Progenitor cell of endocrine pancreas (in vitro differentiated cells): ENCODE measurements at regions not wholly inside any gene's neighbourhood (a gene's known extent, or its start where the extent isn't known, plus 50 kb on each side); places are given as distances from the start of the nearest gene placed in this dataset.

ENCODE experiments used
- DNase-seq: peaks from one replicate; pipeline ENCODE4 v3.0.0; 2021; ENCODE audit warnings: low spot score; ENCODE audit not compliant: unreplicated experiment
- H3K27ac Mint-ChIP-seq: 2 replicates; pipeline ENCODE4 v1.8.0; 2021; ENCODE audit warnings: mild to moderate bottlenecking, moderate library complexity, mixed read lengths
- H3K27me3 Mint-ChIP-seq: 2 replicates; pipeline ENCODE4 v1.8.0; 2021; ENCODE audit warnings: mixed read lengths
- H3K36me3 Mint-ChIP-seq: 2 replicates; pipeline ENCODE4 v1.8.0; 2022; ENCODE audit warnings: mixed read lengths; ENCODE audit not compliant: insufficient read depth
- H3K4me1 Mint-ChIP-seq: 2 replicates; pipeline ENCODE4 v1.8.0; 2021; ENCODE audit warnings: low read depth, mixed read lengths
- H3K4me3 Mint-ChIP-seq: 2 replicates; pipeline ENCODE4 v1.8.0; 2021; ENCODE audit warnings: low read depth, mild to moderate bottlenecking, moderate library complexity, mixed read lengths
- H3K9me3 Mint-ChIP-seq: 2 replicates; pipeline ENCODE4 v1.8.0; 2021; ENCODE audit warnings: low read depth, mixed read lengths
- TF ChIP-seq, protein P1 (sequence below): fragments of 200-600 bp; sonication (generic); IDR thresholded peaks from one replicate; pipeline ENCODE4 v1.5.0; 2021; ENCODE audit warnings: antibody characterized with exemption, mild to moderate bottlenecking; ENCODE audit not compliant: unreplicated experiment

DNA sequence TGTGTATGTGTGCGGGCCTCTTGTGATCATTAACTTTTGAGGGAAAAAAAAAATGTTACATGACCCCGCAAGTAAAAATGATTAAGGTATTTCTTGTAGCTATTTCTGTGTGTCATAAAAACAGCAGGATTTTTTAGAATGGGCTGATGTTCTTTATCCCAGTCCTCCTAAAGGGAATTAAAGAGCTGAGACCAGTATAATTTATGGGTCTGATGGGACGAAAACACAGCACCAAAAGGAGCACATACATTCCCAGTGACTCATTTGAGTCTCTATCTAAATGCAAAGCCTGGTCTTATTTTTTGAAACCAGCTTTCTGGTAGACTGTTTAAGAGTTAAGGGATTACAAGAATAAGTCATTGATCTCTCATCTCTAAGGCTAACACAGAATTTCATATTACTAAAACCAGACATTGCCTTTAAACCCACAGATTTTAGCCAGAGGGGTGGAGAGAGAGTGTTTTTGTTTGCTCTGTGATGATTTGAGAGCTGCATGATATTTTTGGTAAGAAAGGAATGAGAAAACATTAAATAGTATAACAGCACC lies 342.3 kb upstream of the EPHA4 start:
- TF ChIP-seq, protein P1, sequence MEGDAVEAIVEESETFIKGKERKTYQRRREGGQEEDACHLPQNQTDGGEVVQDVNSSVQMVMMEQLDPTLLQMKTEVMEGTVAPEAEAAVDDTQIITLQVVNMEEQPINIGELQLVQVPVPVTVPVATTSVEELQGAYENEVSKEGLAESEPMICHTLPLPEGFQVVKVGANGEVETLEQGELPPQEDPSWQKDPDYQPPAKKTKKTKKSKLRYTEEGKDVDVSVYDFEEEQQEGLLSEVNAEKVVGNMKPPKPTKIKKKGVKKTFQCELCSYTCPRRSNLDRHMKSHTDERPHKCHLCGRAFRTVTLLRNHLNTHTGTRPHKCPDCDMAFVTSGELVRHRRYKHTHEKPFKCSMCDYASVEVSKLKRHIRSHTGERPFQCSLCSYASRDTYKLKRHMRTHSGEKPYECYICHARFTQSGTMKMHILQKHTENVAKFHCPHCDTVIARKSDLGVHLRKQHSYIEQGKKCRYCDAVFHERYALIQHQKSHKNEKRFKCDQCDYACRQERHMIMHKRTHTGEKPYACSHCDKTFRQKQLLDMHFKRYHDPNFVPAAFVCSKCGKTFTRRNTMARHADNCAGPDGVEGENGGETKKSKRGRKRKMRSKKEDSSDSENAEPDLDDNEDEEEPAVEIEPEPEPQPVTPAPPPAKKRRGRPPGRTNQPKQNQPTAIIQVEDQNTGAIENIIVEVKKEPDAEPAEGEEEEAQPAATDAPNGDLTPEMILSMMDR = no peak
- DNase-seq = no peak
- H3K4me3 Mint-ChIP-seq = no peak overlapping the region
- H3K9me3 Mint-ChIP-seq = no peaks in the 10 kb centered on the region
- no peak overlapping the region for H3K27ac Mint-ChIP-seq
- H3K27me3 Mint-ChIP-seq = no peaks in the 10 kb centered on the region
- no peaks in the 10 kb centered on the region for H3K36me3 Mint-ChIP-seq
- peaks cover 6% of the 10 kb centered on the region for H3K4me1 Mint-ChIP-seq

DNA sequence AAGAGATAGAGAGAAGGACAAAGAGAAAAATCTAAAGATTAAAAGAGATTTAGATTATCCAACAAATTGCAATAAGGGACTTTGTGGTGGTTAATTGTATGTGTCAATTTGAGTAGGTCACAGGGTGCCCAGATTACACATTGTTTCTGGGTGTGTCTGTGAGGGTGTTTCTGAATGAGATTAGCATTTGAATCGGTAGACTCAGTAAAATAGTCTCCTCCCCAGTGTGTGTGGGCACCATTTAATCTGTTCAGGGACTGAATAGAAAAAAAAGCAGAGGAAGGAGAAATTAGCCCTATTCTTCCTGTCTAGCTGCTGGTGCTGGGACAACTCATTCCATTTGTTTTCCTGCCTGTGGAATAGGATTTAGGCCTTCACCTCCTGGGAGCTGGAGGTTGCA lies 339.8 kb upstream of the EPHA4 start:
- no peak for DNase-seq

DNA sequence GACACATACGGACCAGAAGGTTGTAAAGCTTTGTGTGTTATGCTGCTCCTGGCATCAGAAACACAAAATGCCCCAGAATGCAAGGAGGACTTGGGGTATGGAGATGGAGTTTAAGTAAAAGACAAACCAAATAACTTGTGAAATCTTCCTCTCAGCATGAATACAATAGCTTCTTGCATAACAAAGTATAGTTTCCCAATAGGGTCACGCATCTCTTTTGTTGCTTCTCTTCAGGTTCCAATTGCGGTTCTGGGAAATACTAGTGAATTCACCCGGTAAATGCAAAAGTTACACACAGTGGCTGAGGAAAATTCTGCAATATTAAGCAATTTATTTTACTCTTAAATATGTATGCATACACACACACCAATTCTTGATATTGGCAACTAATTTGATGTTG lies 339.2 kb upstream of the EPHA4 start:
- no peaks in the 10 kb centered on the region for H3K9me3 Mint-ChIP-seq
- TF ChIP-seq, protein P1 = no peak
- H3K36me3 Mint-ChIP-seq = no peaks in the 10 kb centered on the region
- DNase-seq = no peak
- H3K27ac Mint-ChIP-seq = no peak overlapping the region
- H3K27me3 Mint-ChIP-seq = no peaks in the 10 kb centered on the region
- peaks cover 4% of the 10 kb centered on the region for H3K4me1 Mint-ChIP-seq
- H3K4me3 Mint-ChIP-seq = no peak overlapping the region

More for the DNA sequence above, 339.8 kb upstream of the EPHA4 start:
- Mint-ChIP-seq H3K4me3 (no peak overlapping the region), H3K9me3 (no peaks in the 10 kb centered on the region), H3K27me3 (no peaks in the 10 kb centered on the region), H3K27ac (no peak overlapping the region), H3K4me1 (peaks cover 4% of the 10 kb centered on the region), H3K36me3 (no peaks in the 10 kb centered on the region)
- TF ChIP-seq, protein P1 = no peak

DNA sequence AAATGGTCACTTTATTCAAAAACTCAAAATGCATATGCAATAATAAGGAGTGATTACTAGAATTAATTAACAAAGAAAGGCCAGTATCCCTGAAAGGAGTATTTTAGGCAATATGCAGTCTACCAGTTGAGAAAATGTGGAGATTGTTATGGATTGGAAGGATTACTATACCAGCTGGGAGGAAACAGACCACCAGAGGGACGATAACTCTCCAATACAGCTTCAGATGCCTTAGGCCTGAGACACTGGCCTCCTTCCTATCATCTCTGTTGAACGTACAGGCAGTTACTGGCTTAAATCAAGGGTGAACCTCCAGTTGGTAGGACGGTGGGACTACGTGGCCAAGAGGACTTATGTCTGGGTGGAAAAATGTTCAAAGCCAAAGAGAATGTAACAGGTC lies 336.4 kb upstream of the EPHA4 start:
- no peaks in the 10 kb centered on the region for H3K9me3 Mint-ChIP-seq
- H3K36me3 Mint-ChIP-seq = no peaks in the 10 kb centered on the region
- H3K4me3 Mint-ChIP-seq = no peak overlapping the region
- peak overlapping the region; percentile 25 for H3K27ac Mint-ChIP-seq
- no peak for DNase-seq
- H3K4me1 Mint-ChIP-seq = peaks cover 2% of the 10 kb centered on the region
- no peaks in the 10 kb centered on the region for H3K27me3 Mint-ChIP-seq
- TF ChIP-seq, protein P1 = no peak

DNA sequence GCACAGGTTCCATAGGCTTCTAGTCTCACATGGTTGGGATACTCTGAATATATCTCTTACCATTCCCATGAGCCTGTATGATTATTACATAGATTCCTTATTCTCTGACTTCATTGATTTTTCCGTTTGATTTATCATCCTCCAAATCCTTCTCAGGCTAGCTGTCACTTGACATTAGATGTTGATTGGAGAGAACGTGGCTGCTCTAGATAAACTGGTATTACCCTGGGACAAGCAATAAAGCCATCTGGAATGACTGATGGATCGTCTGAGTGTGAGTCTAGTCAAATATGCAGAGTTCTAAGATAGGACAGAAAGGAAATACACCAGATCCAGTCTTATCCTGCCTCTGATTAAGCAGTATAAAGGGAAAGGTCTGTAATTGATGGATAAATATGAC lies 325.6 kb upstream of the EPHA4 start:
- Mint-ChIP-seq H3K9me3 (peaks cover 7% of the 10 kb centered on the region), H3K27ac (no peak overlapping the region), H3K4me3 (no peak overlapping the region), H3K36me3 (peaks cover 1% of the 10 kb centered on the region), H3K27me3 (peaks cover 18% of the 10 kb centered on the region), H3K4me1 (peaks cover 17% of the 10 kb centered on the region)
- TF ChIP-seq, protein P1 = no peak
- DNase-seq = no peak
